Liver (tissue), 3 donors: ENCODE measurements at regions not wholly inside any gene's neighbourhood (a gene's known extent, or its start where the extent isn't known, plus 50 kb on each side); places are given as distances from the start of the nearest gene placed in this dataset.

Experiments
- RAD21 ChIP-seq, 2 donors: IDR thresholded peaks; 2 replicates each; pipeline ENCODE4 v1.6.1; 2016; ENCODE audit warnings: antibody characterized with exemption in 2 of 2, mild to moderate bottlenecking in 2 of 2
- TF ChIP-seq, protein P1 (sequence below): fragments of 150-350 bp; IDR thresholded peaks from 2 replicates; pipeline ENCODE4 v1.5.1; 2017; ENCODE audit warnings: improper control_type of control experiment, low read depth, low read length; ENCODE audit not compliant: missing input control
- donor health status: healthy.
- donor health status: healthy.

DNA sequence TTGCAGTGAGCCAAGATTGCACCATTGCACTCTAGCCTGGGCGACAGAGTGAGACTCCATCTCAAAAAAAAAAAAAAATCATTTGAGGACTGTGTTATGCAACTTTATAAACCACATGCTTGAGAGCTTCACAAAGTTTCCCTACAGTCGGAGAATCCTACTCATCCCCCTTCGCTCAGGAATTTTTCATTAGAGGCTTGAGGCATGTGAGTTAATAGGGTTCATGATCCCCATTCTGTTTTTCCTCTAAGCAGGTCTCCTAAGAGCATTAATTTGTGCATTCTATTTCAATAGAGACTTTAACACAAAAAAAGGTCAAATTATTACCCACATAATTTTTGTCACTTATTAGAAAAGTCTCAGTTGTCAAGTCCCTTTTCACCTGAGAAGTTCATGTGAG lies 103.7 kb upstream of the SOX4 start:
- no peak for TF ChIP-seq RAD21 (IDR thresholded peaks at IDR 0.05)
- TF ChIP-seq, protein P1, sequence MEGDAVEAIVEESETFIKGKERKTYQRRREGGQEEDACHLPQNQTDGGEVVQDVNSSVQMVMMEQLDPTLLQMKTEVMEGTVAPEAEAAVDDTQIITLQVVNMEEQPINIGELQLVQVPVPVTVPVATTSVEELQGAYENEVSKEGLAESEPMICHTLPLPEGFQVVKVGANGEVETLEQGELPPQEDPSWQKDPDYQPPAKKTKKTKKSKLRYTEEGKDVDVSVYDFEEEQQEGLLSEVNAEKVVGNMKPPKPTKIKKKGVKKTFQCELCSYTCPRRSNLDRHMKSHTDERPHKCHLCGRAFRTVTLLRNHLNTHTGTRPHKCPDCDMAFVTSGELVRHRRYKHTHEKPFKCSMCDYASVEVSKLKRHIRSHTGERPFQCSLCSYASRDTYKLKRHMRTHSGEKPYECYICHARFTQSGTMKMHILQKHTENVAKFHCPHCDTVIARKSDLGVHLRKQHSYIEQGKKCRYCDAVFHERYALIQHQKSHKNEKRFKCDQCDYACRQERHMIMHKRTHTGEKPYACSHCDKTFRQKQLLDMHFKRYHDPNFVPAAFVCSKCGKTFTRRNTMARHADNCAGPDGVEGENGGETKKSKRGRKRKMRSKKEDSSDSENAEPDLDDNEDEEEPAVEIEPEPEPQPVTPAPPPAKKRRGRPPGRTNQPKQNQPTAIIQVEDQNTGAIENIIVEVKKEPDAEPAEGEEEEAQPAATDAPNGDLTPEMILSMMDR: no peak
